ENCODE measurements at regions not wholly inside any gene's neighbourhood (a gene's known extent, or its start where the extent isn't known, plus 50 kb on each side); places are given as distances from the start of the nearest gene placed in this dataset.

- BruUV-seq (replicated peaks), result no TSS peak
- Histone ChIP-seq H3K4me1 (ENCODE audit: control insufficient read depth, insufficient read depth, low read length) (no peaks in the 10 kb centered on the region), H3K4me3 (no peak overlapping the region), H3K9ac (ENCODE audit: control insufficient read depth, insufficient read depth, low read length) (no peak overlapping the region), H3K36me3 (ENCODE audit: control insufficient read depth in 2 of 2, insufficient read depth in 2 of 2, low read length in 1 of 2) (no peaks in the 10 kb centered on the region), H4K20me1 (ENCODE audit: control insufficient read depth, insufficient read depth) (no peaks in the 10 kb centered on the region), H2AFZ (ENCODE audit: control insufficient read depth, low read depth, low read length) (no peak overlapping the region), H3K79me2 (ENCODE audit: control insufficient read depth, insufficient read depth, low read length) (no peaks in the 10 kb centered on the region), H3K27ac (ENCODE audit: control insufficient read depth, insufficient read depth) (no peak overlapping the region), H3K9me3 (replicated peaks; ENCODE audit: control insufficient read depth, insufficient read depth, low read length) (no peaks in the 10 kb centered on the region; the same call in 2 of the 3 replicates), H3K4me2 (ENCODE audit: control insufficient read depth, insufficient read depth) (no peak overlapping the region), H3K27me3 (replicated peaks in 1 of 2; ENCODE audit: control insufficient read depth in 2 of 2, insufficient read depth in 2 of 2, low read length in 1 of 2) (no peaks in the 10 kb centered on the region)
- in situ Hi-C loops (cut with MboI) (no loop called here), intact Hi-C loops (cut with micrococcal nuclease; ENCODE audit: unreplicated experiment) (no loop called here)
- ATAC-seq, result no peak
- TF ChIP-seq RFX5 (IDR thresholded peaks at IDR 0.05; ENCODE audit: low read depth, low read length), result no peak
- TF ChIP-seq LARP7 (IDR thresholded peaks at IDR 0.05), result no peak
- TF ChIP-seq YY1 (IDR thresholded peaks at IDR 0.05; ENCODE audit: low read depth, low read length), result no peak
- no peak for TF ChIP-seq ESRRA (IDR thresholded peaks at IDR 0.05; ENCODE audit: low read length)
- TF ChIP-seq ATF3 (IDR thresholded peaks at IDR 0.05; ENCODE audit: borderline replicate concordance, extremely low read depth, low read depth, low read length), result no peak
- no peak for TF ChIP-seq WRNIP1 (IDR thresholded peaks at IDR 0.05; ENCODE audit: borderline replicate concordance, low read depth, low read length)
- no peak for TF ChIP-seq TAF1 (IDR thresholded peaks at IDR 0.05; ENCODE audit: borderline replicate concordance, low read depth, low read length)
- TF ChIP-seq ZBED1 (IDR thresholded peaks at IDR 0.05; ENCODE audit: borderline replicate concordance), result no peak
- no peak for TF ChIP-seq SRF (IDR thresholded peaks at IDR 0.05; ENCODE audit: low read depth in 2 of 2, low read length in 2 of 2)
- no peak for TF ChIP-seq EED (IDR thresholded peaks at IDR 0.05; ENCODE audit: low read depth)
- no peak for TF ChIP-seq BRCA1 (IDR thresholded peaks at IDR 0.05; ENCODE audit: low read depth, low read length)
- TF ChIP-seq ATF7 (IDR thresholded peaks at IDR 0.05; ENCODE audit: low read depth), result no peak
- no peak for TF ChIP-seq CHD4 (IDR thresholded peaks at IDR 0.05)
- TF ChIP-seq MXI1 (IDR thresholded peaks at IDR 0.05; ENCODE audit: low read depth, low read length), result no peak
- TF ChIP-seq ZNF384 (IDR thresholded peaks at IDR 0.05; ENCODE audit: borderline replicate concordance, low read depth, low read length), result no peak
- TF ChIP-seq FOXM1 (IDR thresholded peaks at IDR 0.05; ENCODE audit: low read depth, low read length), result no peak
- TF ChIP-seq NFXL1 (IDR thresholded peaks at IDR 0.05; ENCODE audit: borderline replicate concordance), result no peak
- TF ChIP-seq SIX5 (IDR thresholded peaks at IDR 0.05; ENCODE audit: low read depth, low read length, severe bottlenecking), result no peak
- no peak for DNase-seq (ENCODE audit: low read depth, low spot score)
- WGBS (ENCODE audit: insufficient coverage, insufficient replicate concordance, low lambda C conversion rate, missing lambda C conversion rate), result 7% methylated on average over 5 of the region's 5 CpGs
- RAD21 ChIA-PET (ENCODE audit: unreplicated experiment), result no interaction called here
- POLR2A ChIA-PET, result no interaction called here
- SMC1A ChIA-PET (ENCODE audit: uncharacterized antibody, unreplicated experiment), result no interaction called here
- CTCF ChIA-PET, result no interaction called here
- FAIRE-seq, result no peak
These were observed 52.7 kb upstream of the C10orf90 start for GRCh38 chr10:126723226-126723625.

Measured in GM12878 (cell line).